IPS-18c (cell line): ENCODE measurements at regions not wholly inside any gene's neighbourhood (a gene's known extent, or its start where the extent isn't known, plus 50 kb on each side); places are given as distances from the start of the nearest gene placed in this dataset.
"Not testable (repeated sequence)": the region's sequence is repeated elsewhere in the genome, so short reads cannot be mapped to it uniquely, and the experiment has no call there.

Experiments used
- H3K4me3 ChIP-seq: 2 replicates; pipeline ENCODE4 v1.7.0; 2013; ENCODE audit warnings: low read depth, mild to moderate bottlenecking, low read length, moderate library complexity; ENCODE audit not compliant: insufficient read depth
- H3K9me3 ChIP-seq: one replicate; pipeline ENCODE4 v1.6.1; 2013; ENCODE audit warnings: mild to moderate bottlenecking, low read length, moderate library complexity; ENCODE audit not compliant: control insufficient read depth, insufficient read depth

DNA sequence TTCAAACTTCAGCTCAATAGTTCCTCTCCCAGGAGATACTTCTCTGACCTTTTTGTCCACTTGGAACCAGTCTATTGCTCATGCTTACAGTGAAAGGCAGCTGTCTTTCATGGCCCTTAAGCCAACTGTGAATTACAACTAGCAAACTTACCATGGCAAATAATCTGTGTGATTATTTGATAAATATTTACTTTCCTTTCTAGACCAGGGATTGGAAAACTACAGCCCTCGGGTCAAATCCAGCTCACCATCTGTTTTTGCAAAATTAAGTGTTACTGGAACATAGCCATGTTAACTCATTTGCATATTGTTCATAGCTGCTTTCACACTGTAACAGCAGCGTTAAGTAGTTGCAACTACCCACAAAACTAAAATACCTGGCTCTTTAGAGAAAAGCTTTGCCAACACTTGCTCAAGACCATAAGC lies 289.1 kb upstream of the MCTP2 start:
- Histone ChIP-seq H3K9me3 (no peaks in the 10 kb centered on the region), H3K4me3 (no peak overlapping the region)

- H3K9me3 ChIP-seq: no peaks in the 10 kb centered on the region
- H3K4me3 ChIP-seq: no peak overlapping the region
Measured at GRCh38 chr15:93941697-93942096, 289.7 kb upstream of the MCTP2 start.

GRCh38 chr15:93940226-93940625 lies 291.1 kb upstream of the MCTP2 start:
- no peaks in the 10 kb centered on the region for H3K9me3 ChIP-seq

DNA sequence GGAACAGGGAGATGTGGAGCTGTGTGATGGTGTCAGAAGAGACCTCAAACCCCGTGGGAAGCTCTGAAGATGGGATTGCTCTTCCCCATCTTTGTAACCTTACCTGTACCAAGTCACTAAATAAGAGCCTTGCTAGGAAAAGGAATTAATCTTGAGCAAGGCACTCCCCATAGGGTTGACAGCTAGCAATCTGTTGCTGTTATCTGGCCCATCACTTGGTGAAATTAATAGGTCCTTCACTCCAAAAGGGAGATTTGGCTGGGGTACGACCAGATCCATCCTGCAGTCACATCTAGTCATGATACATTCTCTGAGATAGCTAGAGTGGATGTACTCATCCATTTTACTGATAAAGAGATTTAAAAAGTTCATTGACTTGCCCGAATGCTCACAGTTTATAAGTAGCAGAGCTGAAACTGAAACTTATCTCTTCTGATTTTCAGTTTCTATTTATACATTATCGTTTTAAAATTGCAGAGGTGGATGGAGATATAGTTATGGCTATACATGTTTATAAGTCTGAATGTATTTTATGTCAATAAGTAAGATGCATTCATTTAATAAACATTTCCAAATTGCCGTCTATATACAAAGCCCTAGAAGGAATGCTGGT lies 299.1 kb upstream of the MCTP2 start:
- no peak overlapping the region for H3K4me3 ChIP-seq
- no peaks in the 10 kb centered on the region for H3K9me3 ChIP-seq

More at GRCh38 chr15:93940226-93940625, 291.1 kb upstream of the MCTP2 start:
- no peak overlapping the region for H3K4me3 ChIP-seq

DNA sequence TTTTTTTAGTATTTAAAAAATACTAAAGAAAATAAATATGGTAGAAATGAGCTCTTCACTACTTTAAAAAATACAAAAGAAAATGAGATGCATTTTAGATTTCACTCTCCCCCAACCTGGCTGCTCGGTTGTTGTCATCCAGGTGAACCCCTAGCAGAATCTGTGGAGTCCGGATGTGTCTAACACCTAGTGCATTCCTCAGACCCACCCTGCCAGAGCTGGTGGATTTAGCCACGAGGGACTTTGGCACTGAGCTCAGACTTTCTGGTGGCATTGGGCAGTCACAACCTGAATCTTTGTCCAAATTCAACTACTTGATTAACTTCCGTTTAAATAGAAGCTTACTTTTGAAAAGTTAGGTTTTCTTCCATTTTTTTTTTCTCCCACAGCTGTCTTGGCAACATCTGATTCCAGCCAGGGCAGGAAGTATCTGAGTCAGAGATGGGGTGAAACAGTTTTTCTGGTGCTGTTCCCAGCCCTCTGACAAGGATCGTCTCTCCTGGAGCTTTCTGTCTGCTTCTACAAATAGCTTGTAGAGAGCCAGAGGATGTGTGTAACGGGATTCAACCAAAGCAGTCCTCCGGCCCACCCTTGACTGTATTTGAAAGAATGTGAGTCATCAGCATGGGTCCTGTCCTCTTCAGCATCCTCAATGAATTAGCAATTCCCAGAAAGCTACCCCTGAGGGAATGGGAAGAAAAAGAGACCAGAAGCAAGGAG lies 301.8 kb upstream of the MCTP2 start:
- no peak overlapping the region for H3K4me3 ChIP-seq
- H3K9me3 ChIP-seq: no peaks in the 10 kb centered on the region

- Histone ChIP-seq H3K4me3 (no peak overlapping the region), H3K9me3 (no peaks in the 10 kb centered on the region)
Measured at GRCh38 chr15:93920204-93920603, 311.2 kb upstream of the MCTP2 start.

- not testable (repeated sequence) for H3K9me3 ChIP-seq, H3K4me3 ChIP-seq
Measured at GRCh38 chr15:93918801-93919200, 312.6 kb upstream of the MCTP2 start.

DNA sequence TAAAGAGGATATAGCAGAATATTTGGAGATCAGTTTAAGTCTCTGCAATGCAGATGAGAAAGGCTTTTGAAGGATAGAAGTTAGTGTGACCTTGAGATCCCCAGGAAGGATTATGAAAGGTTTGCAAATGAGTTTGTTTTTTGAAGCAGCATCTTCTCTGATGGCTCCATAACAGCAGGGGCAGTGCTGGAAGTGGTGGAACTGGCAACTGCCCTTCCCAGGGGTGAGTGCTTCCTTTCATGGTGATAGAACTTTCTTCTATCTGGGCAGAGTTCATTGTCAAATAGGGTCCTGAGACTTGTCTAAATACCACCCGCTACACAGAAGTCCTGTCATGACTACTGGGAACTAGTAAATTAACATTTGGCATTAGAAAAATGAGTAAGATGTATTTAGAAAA lies 314.2 kb upstream of the MCTP2 start:
- Histone ChIP-seq H3K4me3 (no peak overlapping the region), H3K9me3 (no peaks in the 10 kb centered on the region)

- H3K4me3 ChIP-seq: no peak overlapping the region
- H3K9me3 ChIP-seq: no peaks in the 10 kb centered on the region
Measured at GRCh38 chr15:93913871-93914270, 317.5 kb upstream of the MCTP2 start.

DNA sequence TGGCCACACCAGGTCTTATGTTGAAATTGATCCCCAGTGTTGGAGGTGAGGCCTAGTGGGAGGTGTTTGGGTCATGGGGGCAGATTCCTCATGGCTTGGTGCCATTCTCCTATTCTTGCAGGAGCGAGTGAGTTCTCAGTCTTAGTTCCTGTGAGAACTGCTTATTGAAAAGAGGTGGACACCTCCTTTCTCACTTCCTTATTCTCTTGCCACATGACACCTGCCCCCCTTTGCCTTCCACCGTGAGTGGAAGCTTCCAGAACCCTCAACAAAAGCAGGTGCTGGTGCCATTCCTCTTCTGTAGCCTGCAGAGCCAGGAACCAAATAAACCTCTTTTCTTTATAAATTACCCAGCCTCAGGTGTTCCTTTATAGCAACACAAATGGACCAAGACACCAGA lies 318.1 kb upstream of the MCTP2 start:
- H3K9me3 ChIP-seq: no peaks in the 10 kb centered on the region

DNA sequence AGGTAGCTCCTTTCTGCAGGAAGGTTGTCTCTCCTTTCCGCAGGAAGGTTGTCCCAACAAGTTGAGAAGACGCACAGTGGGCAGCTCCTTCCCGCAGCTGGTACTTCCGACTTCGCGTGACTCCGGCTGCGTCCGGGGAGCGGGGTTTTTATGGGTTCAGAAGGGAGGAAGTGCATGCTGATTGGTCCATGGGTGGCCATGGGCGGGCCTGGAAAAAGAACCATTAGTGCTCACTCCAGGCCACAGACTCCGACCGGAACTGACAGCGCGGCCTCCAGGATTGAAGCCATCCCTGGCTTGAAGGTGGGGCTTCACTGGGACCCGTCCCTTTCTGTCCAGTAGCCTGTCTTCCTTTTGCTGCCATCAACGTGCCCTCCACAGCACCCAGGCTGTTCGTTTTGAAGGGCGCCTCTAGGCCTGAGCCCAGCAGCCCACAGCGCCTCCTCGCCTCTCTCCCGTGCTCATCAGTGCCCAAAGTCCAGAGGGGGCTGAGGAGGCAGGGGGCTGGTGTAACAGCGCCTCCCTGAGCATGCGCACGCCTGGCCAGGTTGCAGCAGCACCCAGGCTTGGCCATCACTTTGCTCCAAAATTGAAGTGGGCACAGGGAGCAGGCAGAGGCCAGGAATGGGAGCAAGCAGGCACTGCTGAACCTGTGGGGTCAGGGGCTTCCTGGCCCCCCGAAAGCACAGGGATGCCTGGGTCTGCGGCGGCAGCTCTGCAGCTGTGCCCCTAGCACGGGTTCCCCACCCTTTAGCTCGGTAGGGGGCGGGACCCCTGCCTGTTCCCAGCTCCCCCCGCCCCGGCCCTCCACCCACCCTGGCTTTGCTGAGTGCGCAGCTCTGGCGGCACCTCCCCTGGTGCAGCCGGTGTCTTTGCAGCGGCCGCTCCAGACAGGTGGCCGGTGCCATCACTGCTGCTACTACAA lies 330.6 kb upstream of the MCTP2 start:
- H3K4me3 ChIP-seq: no peak overlapping the region
- H3K9me3 ChIP-seq: no peaks in the 10 kb centered on the region

More for the DNA sequence above, 318.1 kb upstream of the MCTP2 start:
- no peak overlapping the region for H3K4me3 ChIP-seq

GRCh38 chr15:93899817-93900216 lies 331.5 kb upstream of the MCTP2 start:
- Histone ChIP-seq H3K4me3 (no peak overlapping the region), H3K9me3 (no peaks in the 10 kb centered on the region)

- Histone ChIP-seq H3K9me3 (no peaks in the 10 kb centered on the region), H3K4me3 (no peak overlapping the region)
Measured at GRCh38 chr15:93897377-93897776, 334.0 kb upstream of the MCTP2 start.

- Histone ChIP-seq H3K4me3 (no peak overlapping the region), H3K9me3 (no peaks in the 10 kb centered on the region)
Measured at GRCh38 chr15:93895976-93896770, 335.2 kb upstream of the MCTP2 start.

GRCh38 chr15:93894438-93895036 lies 336.8 kb upstream of the MCTP2 start:
- Histone ChIP-seq H3K4me3 (no peak overlapping the region), H3K9me3 (no peaks in the 10 kb centered on the region)

DNA sequence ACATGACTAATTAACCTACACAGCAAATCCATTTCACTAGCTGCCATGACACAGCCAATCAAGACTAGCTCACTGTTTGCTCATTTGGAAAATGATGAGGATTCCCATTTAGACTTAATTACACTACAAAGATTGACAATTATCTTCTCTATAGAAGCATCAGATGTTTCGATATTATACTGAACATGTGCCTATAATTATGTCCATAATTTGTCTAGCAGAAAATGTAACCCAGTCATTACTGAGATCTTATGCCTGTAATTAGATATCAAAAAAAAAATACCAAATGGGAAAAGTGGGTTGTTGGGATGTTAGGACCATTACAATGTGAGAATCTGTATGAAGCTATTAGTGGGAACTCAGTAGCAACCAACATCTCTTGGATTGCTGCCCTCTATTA lies 344.2 kb upstream of the MCTP2 start:
- no peaks in the 10 kb centered on the region for H3K9me3 ChIP-seq
- H3K4me3 ChIP-seq: no peak overlapping the region

GRCh38 chr15:93882779-93883178 lies 348.6 kb upstream of the MCTP2 start:
- Histone ChIP-seq H3K4me3 (no peak overlapping the region), H3K9me3 (no peaks in the 10 kb centered on the region)
